Sigmoid colon (tissue), 4 donors: ENCODE measurements at regions not wholly inside any gene's neighbourhood (a gene's known extent, or its start where the extent isn't known, plus 50 kb on each side); places are given as distances from the start of the nearest gene placed in this dataset.

Experiments
- EP300 ChIP-seq, 4 donors: sonication (generic); formaldehyde crosslinking; IDR thresholded peaks; one replicate each; pipeline ENCODE4 v1.6.1; 2017; ENCODE audit warnings: antibody characterized with exemption in 4 of 4
- TF ChIP-seq, protein P1 (sequence below), 4 experiments: fragments of 450-650 bp in 3 of 4; fragments of 200-600 bp in 1 of 4; IDR thresholded peaks; one replicate each; pipeline ENCODE4 v1.5.1; 2016 to 2019; ENCODE audit warnings: antibody characterized with exemption in 4 of 4, mild to moderate bottlenecking in 3 of 4, moderate library complexity in 2 of 4

DNA sequence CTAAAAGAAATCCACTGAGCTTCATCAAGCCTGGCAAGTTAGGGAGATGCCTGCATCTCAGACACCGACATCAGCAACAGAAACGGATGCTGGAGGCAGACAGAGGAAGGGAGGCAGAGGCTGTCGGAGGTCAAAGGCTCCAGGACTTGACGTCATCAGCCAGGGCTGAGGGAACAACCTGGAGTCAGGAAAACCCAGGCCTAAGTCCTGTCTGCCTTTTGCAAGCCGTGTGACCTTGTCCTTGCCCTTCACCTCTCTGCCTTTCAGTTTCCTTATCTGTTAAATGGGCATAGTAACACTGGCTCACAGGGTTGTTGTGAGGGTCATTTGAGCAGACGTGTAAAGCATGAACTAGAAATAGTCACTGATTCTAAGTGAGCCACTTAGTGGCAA is 194.2 kb downstream of the BCL11B start:
- TF ChIP-seq, protein P1, sequence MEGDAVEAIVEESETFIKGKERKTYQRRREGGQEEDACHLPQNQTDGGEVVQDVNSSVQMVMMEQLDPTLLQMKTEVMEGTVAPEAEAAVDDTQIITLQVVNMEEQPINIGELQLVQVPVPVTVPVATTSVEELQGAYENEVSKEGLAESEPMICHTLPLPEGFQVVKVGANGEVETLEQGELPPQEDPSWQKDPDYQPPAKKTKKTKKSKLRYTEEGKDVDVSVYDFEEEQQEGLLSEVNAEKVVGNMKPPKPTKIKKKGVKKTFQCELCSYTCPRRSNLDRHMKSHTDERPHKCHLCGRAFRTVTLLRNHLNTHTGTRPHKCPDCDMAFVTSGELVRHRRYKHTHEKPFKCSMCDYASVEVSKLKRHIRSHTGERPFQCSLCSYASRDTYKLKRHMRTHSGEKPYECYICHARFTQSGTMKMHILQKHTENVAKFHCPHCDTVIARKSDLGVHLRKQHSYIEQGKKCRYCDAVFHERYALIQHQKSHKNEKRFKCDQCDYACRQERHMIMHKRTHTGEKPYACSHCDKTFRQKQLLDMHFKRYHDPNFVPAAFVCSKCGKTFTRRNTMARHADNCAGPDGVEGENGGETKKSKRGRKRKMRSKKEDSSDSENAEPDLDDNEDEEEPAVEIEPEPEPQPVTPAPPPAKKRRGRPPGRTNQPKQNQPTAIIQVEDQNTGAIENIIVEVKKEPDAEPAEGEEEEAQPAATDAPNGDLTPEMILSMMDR (IDR thresholded peaks at IDR 0.05), result no peak
- TF ChIP-seq EP300 (IDR thresholded peaks at IDR 0.05), result no peak
